Spinal cord (tissue), 9 donors: ENCODE measurements at regions not wholly inside any gene's neighbourhood (a gene's known extent, or its start where the extent isn't known, plus 50 kb on each side); places are given as distances from the start of the nearest gene placed in this dataset.
"Not testable (repeated sequence)": the region's sequence is repeated elsewhere in the genome, so short reads cannot be mapped to it uniquely, and the experiment has no call there.

Source experiments
- DNase-seq, 6 donors: peaks; one replicate each; pipeline versions ENCODE4 v3.0.0 to v3.0.0-alpha.2; 2013 to 2015; ENCODE audit warnings: low spot score in 6 of 6, low read depth in 4 of 6
- H3K27ac ChIP-seq: one replicate; pipeline ENCODE4 v1.5.1; 2013; ENCODE audit warnings: low read depth, low read length, control low read depth
- H3K27me3 ChIP-seq: one replicate; pipeline ENCODE4 v1.6.1; 2013; ENCODE audit warnings: low read length; ENCODE audit not compliant: control insufficient read depth, insufficient read depth
- H3K36me3 ChIP-seq: one replicate; pipeline ENCODE4 v1.6.1; 2013; ENCODE audit warnings: low read length; ENCODE audit not compliant: control insufficient read depth, insufficient read depth
- H3K4me1 ChIP-seq: one replicate; pipeline ENCODE4 v1.6.1; 2013; ENCODE audit warnings: low read length; ENCODE audit not compliant: control insufficient read depth, insufficient read depth
- H3K4me3 ChIP-seq: one replicate; pipeline ENCODE4 v1.5.1; 2013; ENCODE audit warnings: low read depth, low read length, control low read depth
- H3K9me3 ChIP-seq: one replicate; pipeline ENCODE4 v1.6.1; 2013; ENCODE audit warnings: low read length; ENCODE audit not compliant: control insufficient read depth, insufficient read depth
- WGBS: methylation state at CpG from one replicate; pipeline ENCODE4 v1.1.5; 2013; ENCODE audit warnings: missing lambda C conversion rate; ENCODE audit not compliant: insufficient coverage; 5-methylcytosine and 5-hydroxymethylcytosine counted together
- donor health status: healthy.

DNA sequence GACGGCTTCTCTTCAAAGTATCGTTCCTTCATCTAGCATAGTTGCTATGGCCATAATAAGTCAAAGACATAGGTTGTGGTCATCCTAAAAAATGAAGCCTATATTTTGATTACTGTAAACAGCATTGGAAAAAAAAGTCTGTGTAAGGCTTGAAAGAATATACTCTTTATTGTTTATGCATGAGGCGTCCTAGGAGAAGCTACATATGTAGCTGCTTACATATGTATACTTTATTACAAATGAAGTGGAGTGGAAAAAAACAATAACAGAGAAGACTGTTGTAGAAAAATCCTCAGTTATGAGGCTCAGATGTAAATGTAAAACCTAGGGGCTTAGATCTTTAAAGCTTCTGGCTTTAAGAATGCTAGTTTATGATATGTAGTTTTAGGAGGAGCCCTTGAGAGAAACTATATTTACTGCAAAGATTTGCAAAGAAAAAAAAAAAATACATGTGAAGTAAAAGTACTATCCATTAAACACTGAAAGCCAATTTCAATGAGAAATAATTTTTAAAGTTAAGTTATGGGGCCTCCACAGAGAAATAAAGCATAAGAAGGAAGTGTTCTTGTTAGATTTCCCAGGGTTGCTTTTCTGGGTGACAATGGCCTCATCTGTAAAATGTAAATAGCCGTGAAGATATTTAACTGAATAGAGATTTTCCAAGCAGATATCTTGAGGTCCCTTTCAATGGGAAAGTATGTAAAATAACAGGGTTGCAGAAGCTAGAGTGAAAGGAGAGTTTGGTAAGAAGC lies 598.2 kb downstream of the TRIML1 start:
- no peak overlapping the region for H3K27ac ChIP-seq
- H3K4me1 ChIP-seq, result no peaks in the 10 kb centered on the region
- no peaks in the 10 kb centered on the region for H3K27me3 ChIP-seq
- peak in 1 of 6 donors; percentile 67 for DNase-seq
- no peak overlapping the region for H3K4me3 ChIP-seq
- 89% methylated on average over 1 of the region's 4 CpGs for WGBS
- no peaks in the 10 kb centered on the region for H3K36me3 ChIP-seq
- no peaks in the 10 kb centered on the region for H3K9me3 ChIP-seq

DNA sequence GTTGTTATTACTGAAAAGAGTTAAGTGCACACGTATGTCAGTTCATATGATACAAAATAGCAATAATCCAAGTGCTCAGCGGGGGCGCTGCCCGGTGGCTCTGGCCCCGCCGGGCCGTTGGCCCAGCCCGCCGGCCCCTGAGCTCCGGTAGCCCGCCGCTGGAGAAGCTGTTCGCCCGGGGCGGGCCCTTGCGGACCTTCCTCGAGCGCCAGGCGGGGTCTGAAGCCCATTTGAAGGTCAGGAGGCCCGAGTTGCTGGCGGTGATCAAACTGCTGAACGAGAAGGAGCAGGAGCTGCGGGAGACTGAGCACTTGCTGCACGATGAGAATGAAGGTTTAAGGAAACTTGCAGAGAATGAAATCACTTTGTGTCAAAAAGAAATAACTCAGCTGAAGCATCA lies 599.0 kb downstream of the TRIML1 start:
- H3K27ac ChIP-seq, H3K9me3 ChIP-seq, H3K4me1 ChIP-seq, H3K27me3 ChIP-seq, DNase-seq, H3K36me3 ChIP-seq, H3K4me3 ChIP-seq: not testable (repeated sequence)
- WGBS, result 98% methylated on average over 5 of the region's 24 CpGs

DNA sequence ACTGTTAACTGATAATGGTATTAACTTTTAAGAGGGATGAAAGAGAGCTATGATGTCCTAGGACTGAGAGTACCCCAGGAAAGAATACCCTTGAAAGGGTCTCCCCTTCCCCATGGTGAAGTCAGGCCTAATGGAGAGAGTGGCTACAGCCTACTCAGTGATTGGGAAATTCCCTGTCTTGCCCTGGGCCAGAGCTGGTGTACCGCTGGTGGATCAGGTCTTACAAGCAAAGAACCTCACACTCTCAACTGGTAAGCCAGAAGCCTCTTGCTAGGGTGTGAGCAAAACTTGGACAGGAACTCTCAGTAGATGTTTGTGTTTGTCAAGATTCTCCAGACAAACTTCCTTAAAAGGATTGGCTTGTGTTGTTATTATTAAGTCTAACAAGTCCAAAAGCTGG lies 600.9 kb downstream of the TRIML1 start:
- not testable (repeated sequence) for H3K36me3 ChIP-seq, H3K9me3 ChIP-seq, H3K4me3 ChIP-seq, DNase-seq, H3K27me3 ChIP-seq, H3K4me1 ChIP-seq, H3K27ac ChIP-seq
- WGBS, result no CpG with 5 or more reads among the region's 1 CpG

DNA sequence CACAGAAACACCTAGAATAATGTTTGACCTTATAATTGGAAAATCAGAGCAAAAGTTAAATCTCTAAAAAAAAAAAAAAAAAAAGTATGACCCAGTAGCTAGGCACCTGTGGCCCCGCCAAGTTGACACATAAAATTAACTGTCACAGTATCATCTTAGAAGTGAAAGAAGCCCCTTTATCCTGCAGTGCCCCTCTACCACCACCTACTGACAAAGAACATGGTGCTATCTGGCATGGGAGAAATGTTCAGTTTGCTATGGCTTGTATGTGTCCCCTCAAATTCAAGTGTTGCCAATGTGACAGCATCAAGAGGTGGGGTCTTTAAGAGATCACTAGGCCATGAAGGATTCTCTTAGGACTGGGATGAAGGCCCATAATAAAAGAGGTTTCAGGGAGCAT lies 601.5 kb downstream of the TRIML1 start:
- WGBS, result no CpG with 5 or more reads among the region's 1 CpG
- H3K4me3 ChIP-seq, H3K27ac ChIP-seq, H3K36me3 ChIP-seq, H3K4me1 ChIP-seq, H3K27me3 ChIP-seq, H3K9me3 ChIP-seq, DNase-seq: not testable (repeated sequence)

DNA sequence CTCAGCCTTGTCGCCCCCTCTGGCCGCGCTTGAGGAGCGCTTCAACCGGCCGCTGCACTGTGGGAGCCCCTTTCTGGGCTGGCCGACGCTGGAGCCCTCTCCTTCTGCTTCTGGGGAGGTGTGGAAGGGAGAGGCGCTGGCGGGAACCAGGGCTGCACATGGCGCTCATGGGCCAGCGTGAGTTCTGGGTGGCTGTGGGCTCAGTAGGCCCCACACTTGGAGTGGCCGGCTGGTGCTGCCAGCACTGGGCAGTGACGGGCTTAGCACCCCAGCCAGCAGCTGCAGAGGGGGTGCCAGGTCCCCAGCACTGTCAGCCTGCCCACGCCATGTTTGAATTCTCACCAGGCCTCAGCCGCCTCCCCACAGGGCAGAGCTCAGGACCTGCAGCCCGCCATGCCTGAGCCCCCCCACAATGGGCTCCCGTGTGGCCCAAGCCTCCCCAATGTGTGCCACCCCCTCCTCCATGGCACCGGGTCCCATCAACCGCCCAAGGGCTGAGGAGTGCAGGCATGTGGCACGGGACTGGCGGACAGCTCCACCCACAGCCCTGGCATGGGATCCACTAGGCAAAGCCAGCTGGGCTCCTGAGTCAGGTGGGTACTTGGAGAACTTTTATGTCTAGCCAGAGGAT lies 615.2 kb downstream of the TRIML1 start:
- no peak for DNase-seq
- no peaks in the 10 kb centered on the region for H3K4me1 ChIP-seq
- H3K27me3 ChIP-seq, result no peaks in the 10 kb centered on the region
- H3K27ac ChIP-seq, result no peak overlapping the region
- 84% methylated on average over 21 of the region's 22 CpGs for WGBS
- H3K36me3 ChIP-seq, result no peaks in the 10 kb centered on the region
- peaks cover 3% of the 10 kb centered on the region for H3K9me3 ChIP-seq
- H3K4me3 ChIP-seq, result no peak overlapping the region

DNA sequence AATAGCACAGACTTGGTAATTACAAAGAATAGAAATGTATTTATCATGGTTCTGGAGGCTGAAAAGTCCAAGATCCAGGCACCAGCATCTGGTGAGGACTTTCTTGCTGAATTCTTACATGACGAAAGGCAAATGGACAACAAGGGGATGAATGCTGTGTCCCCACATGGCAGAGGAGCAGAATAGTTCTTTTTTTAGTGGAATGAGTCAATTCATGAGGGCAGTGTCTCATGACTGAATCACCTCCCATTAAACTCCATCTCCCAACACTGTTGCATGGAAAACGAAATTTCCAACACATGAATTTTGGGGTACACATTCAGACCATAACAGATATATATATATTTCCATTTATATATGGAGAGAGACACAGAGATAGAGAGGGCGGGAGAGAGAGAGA lies 628.3 kb downstream of the TRIML1 start:
- H3K4me1 ChIP-seq, result no peaks in the 10 kb centered on the region
- H3K9me3 ChIP-seq, result peaks cover 2% of the 10 kb centered on the region
- no peaks in the 10 kb centered on the region for H3K27me3 ChIP-seq
- no CpG with 5 or more reads among the region's 3 CpGs for WGBS
- DNase-seq, result no peak
- no peak overlapping the region for H3K27ac ChIP-seq
- no peaks in the 10 kb centered on the region for H3K36me3 ChIP-seq
- no peak overlapping the region for H3K4me3 ChIP-seq

DNA sequence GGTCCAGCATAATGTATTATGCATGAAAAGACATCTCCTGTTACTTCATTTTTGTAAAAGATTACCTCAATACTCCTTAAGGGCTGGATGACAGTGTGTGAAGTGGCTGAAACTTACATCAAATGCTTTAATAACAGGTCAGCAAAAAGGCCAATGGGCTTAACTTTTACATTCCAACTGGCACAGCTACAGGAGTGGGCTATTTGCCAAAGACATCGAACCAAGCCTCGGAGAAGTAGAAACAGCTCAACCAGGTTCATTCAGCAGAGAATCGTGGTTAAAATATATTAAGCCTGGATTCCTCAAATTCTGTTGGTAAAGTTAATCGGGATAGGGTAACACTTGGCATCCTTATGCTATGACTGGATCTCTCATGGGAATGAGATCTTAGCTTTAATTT lies 639.7 kb downstream of the TRIML1 start:
- Histone ChIP-seq H3K4me3 (no peak overlapping the region), H3K27ac (no peak overlapping the region), H3K9me3 (peaks cover 1% of the 10 kb centered on the region), H3K4me1 (no peaks in the 10 kb centered on the region), H3K27me3 (no peaks in the 10 kb centered on the region), H3K36me3 (no peaks in the 10 kb centered on the region)
- WGBS, result 80% methylated on average over 1 of the region's 4 CpGs
- DNase-seq, result peak in 2 of 6 donors; percentile 2 to 22

DNA sequence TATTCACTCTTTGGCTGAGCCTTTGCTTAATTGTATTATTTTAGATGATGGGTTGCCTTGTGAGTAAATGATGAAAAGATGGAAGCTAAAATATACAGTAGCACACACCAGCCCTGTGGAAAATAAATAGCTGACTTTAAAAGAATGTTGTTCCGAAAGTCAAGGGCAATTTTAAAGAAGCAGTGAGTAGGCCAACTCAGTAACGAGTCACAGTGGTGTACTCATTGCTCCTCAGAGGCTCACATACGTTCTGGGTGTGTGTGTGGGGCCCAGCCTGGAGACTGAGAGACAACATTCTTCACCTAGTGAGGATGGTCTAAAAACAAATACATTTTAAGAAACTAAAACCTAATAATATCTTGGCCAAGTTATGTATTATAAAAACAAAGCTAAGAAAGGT lies 640.3 kb downstream of the TRIML1 start:
- Histone ChIP-seq H3K36me3 (no peaks in the 10 kb centered on the region), H3K4me1 (no peaks in the 10 kb centered on the region), H3K27ac (no peak overlapping the region), H3K9me3 (peaks cover 1% of the 10 kb centered on the region), H3K27me3 (no peaks in the 10 kb centered on the region), H3K4me3 (no peak overlapping the region)
- DNase-seq, result peak in 1 of 6 donors; percentile 14
- WGBS, result 63% methylated on average over 2 of the region's 3 CpGs

DNA sequence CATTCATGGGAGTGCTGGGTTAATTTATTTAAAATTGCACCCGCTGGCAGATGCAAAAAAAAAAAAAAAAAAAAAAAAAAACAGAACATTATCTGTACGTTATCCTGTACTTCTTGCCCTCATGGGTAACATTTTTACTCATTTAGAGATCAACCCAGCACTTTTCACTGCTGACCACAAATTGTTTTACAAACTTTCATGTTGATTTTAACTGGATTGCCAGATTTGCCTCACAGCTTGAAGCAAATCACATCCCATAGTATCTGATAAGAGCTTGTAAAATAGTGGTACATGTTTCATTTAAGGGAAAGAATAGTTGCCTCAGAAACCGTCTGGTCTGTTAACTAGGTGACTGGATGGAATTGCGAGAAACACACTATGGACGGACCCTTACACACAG lies 640.8 kb downstream of the TRIML1 start:
- H3K4me3 ChIP-seq, result no peak overlapping the region
- no peaks in the 10 kb centered on the region for H3K4me1 ChIP-seq
- H3K9me3 ChIP-seq, result no peaks in the 10 kb centered on the region
- no peak overlapping the region for H3K27ac ChIP-seq
- DNase-seq, result peak in 1 of 6 donors; percentile 35
- H3K27me3 ChIP-seq, result no peaks in the 10 kb centered on the region
- no peaks in the 10 kb centered on the region for H3K36me3 ChIP-seq
- no CpG with 5 or more reads among the region's 5 CpGs for WGBS

DNA sequence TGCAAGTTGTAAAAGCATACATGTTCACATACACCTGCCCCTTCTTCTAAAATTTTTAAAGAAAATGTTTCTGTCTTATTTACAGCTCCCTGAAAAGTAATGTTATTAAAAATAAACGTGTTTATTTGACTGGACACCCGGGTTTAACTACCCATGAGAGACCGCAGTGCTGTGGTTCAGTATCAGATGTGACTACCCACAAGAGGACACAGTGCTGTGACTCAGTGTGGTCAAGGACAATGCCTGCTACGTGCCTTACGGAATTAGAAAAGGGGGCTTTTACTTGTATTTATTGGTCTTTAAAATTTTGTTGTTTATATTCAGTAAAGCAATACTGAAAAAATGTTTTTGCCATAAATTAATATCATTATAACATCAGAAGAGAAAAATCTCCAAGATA lies 641.4 kb downstream of the TRIML1 start:
- no peaks in the 10 kb centered on the region for H3K36me3 ChIP-seq
- no peak for DNase-seq
- WGBS, result 80% methylated on average over 3 of the region's 5 CpGs
- H3K4me3 ChIP-seq, result no peak overlapping the region
- no peak overlapping the region for H3K27ac ChIP-seq
- no peaks in the 10 kb centered on the region for H3K9me3 ChIP-seq
- H3K27me3 ChIP-seq, result no peaks in the 10 kb centered on the region
- no peaks in the 10 kb centered on the region for H3K4me1 ChIP-seq
